Motor neuron (in vitro differentiated cells): ENCODE measurements at regions not wholly inside any gene's neighbourhood (a gene's known extent, or its start where the extent isn't known, plus 50 kb on each side); places are given as distances from the start of the nearest gene placed in this dataset.

Experiments
- ATAC-seq, 8 experiments: fragments of 200-7000 bp; cut with Tn5 transposase; replicated peaks in 6 of 8; 2 replicates each; pipeline ENCODE4 v1.8.0; 2021; ENCODE audit warnings: mild to moderate bottlenecking in 8 of 8, moderate library complexity in 8 of 8
- H3K27ac ChIP-seq, 2 donors: fragments of 250-450 bp; sonication (Bioruptor Pico); 2 replicates each; pipeline ENCODE4 v1.9.0; 2021; ENCODE audit warnings: antibody characterized with exemption in 2 of 2, mild to moderate bottlenecking in 2 of 2, moderate library complexity in 1 of 2
- H3K4me1 ChIP-seq, 2 donors: fragments of 250-450 bp; sonication (Bioruptor Pico); replicated peaks in 1 of 2; 2 replicates each; pipeline ENCODE4 v1.6.1; 2021; ENCODE audit warnings: antibody characterized with exemption in 2 of 2, mild to moderate bottlenecking in 2 of 2, moderate library complexity in 1 of 2
- H3K4me3 ChIP-seq, 5 donors: fragments of 250-450 bp; sonication (Bioruptor Pico); 2 replicates each; pipeline ENCODE4 v1.9.0; 2021; ENCODE audit warnings: antibody characterized with exemption in 5 of 5, mild to moderate bottlenecking in 5 of 5, moderate library complexity in 4 of 5
- WGBS, 10 experiments: fragments of 450-650 bp; shearing (Covaris generic); methylation state at CpG; one replicate each; pipeline ENCODE4 v1.0.0; 2022; 5-methylcytosine and 5-hydroxymethylcytosine counted together
- in situ Hi-C, 9 experiments: fragments of 400-800 bp; cut with MboI; loops; one replicate each; pipeline ENCODE4 v1.15.0; 2021; ENCODE audit warnings: low sequenced_read_pairs in 9 of 9, low pct_unique_long_range_greater_than_20kb in 2 of 9; ENCODE audit not compliant: unreplicated experiment in 9 of 9

GRCh38 chr1:38327559-38327973 is 281.0 kb upstream of the POU3F1 start:
- in situ Hi-C loops = no loop called here
- H3K4me3 ChIP-seq = no peak overlapping the region
- 0 to 100% (median 92%) methylated on average over 1 to 2 of the region's 2 CpGs; no CpG with 5 or more reads in 5 of the 10 experiments for WGBS, 10 experiments
- ATAC-seq = no peak
- H3K4me1 ChIP-seq = peaks cover 0 to 8% of the 10 kb centered on the region in 2 donors
- H3K27ac ChIP-seq = no peak overlapping the region

- no peak for ATAC-seq
- Histone ChIP-seq H3K4me1 (peaks cover 0 to 8% of the 10 kb centered on the region in 2 donors), H3K4me3 (no peak overlapping the region), H3K27ac (no peak overlapping the region)
- in situ Hi-C loops = no loop called here
- WGBS, 10 experiments = 34 to 91% (median 81%) methylated on average over 1 to 9 of the region's 9 CpGs
Observed at GRCh38 chr1:38326856-38327255, 280.3 kb upstream of the POU3F1 start.

DNA sequence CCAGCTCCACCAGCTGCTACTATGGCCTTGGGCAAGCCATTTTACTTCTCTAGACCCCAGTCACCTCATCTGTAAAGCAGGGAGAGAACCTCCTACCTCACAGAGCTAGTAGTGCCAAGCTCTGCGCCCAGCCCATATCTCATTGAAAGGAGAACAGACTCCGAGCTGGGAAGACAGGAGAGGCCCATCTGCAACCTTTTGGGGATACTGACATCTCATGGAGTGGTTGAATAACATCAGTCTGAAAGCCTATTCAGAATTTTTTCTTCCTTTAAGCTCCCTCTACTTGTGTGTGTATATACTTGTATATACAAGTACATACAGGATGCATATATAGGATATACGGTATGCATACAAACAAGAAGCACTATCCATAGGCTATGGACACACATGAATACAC is 279.5 kb upstream of the POU3F1 start:
- no peak for ATAC-seq
- H3K4me3 ChIP-seq = no peak overlapping the region
- in situ Hi-C loops = no loop called here
- no peak overlapping the region for H3K27ac ChIP-seq
- 0 to 47% (median 17%) methylated on average over 1 to 3 of the region's 3 CpGs; no CpG with 5 or more reads in 5 of the 10 experiments for WGBS, 10 experiments
- peaks cover 0 to 8% of the 10 kb centered on the region in 2 donors for H3K4me1 ChIP-seq

- Histone ChIP-seq H3K4me1 (no peaks in the 10 kb centered on the region), H3K27ac (no peak overlapping the region), H3K4me3 (no peak overlapping the region)
- in situ Hi-C loops = no loop called here
- no peak for ATAC-seq
- WGBS, 10 experiments = 18 to 100% (median 91%) methylated on average over 1 to 2 of the region's 2 CpGs; no CpG with 5 or more reads in 2 of the 10 experiments
Observed at GRCh38 chr1:38312753-38313152, 266.2 kb upstream of the POU3F1 start.

GRCh38 chr1:38310079-38310478 is 263.5 kb upstream of the POU3F1 start:
- 0 to 100% (median 73%) methylated on average over 1 of the region's 1 CpG; no CpG with 5 or more reads in 3 of the 10 experiments for WGBS, 10 experiments
- in situ Hi-C loops = no loop called here
- Histone ChIP-seq H3K4me3 (no peak overlapping the region), H3K4me1 (no peaks in the 10 kb centered on the region), H3K27ac (no peak overlapping the region)
- ATAC-seq = no peak

DNA sequence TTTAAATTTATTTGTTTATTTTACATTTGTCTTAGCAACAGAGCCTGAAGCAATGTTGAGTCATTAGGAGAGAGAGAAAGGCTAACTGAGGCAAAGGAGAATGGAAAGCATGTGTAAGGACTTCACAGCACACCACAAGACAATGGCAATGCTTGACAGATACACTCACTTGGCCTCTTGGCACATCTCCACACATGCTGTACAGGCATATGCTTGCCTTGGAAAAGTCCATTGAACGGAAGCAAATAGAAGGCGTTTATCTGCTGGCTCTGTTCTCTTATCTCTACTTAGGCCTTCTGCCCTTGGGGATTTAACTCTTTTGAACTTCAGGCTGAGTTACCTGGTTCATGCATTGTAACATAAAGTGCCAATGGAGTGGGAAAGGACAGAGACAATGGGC is 262.2 kb upstream of the POU3F1 start:
- no peak overlapping the region for H3K4me3 ChIP-seq
- no peaks in the 10 kb centered on the region for H3K4me1 ChIP-seq
- in situ Hi-C loops = no loop called here
- 0 to 100% (median 100%) methylated on average over 1 to 2 of the region's 2 CpGs; no CpG with 5 or more reads in 3 of the 10 experiments for WGBS, 10 experiments
- peak in 3 of 8 experiments; percentile 35 to 65 (median 60) for ATAC-seq
- no peak overlapping the region for H3K27ac ChIP-seq

- Histone ChIP-seq H3K4me3 (no peak overlapping the region), H3K27ac (no peak overlapping the region), H3K4me1 (no peaks in the 10 kb centered on the region)
- ATAC-seq = no peak
- in situ Hi-C loops = no loop called here
- 63 to 100% (median 100%) methylated on average over 1 of the region's 1 CpG; no CpG with 5 or more reads in 4 of the 10 experiments for WGBS, 10 experiments
Observed at GRCh38 chr1:38305666-38306065, 259.1 kb upstream of the POU3F1 start.

GRCh38 chr1:38303843-38304242 is 257.2 kb upstream of the POU3F1 start:
- ATAC-seq = peak in 4 of 8 experiments; percentile 47 to 90 (median 89)
- in situ Hi-C loops = no loop called here
- Histone ChIP-seq H3K4me3 (no peak overlapping the region), H3K27ac (no peak overlapping the region), H3K4me1 (no peaks in the 10 kb centered on the region)
- 0 to 100% (median 63%) methylated on average over 1 of the region's 1 CpG for WGBS, 10 experiments

DNA sequence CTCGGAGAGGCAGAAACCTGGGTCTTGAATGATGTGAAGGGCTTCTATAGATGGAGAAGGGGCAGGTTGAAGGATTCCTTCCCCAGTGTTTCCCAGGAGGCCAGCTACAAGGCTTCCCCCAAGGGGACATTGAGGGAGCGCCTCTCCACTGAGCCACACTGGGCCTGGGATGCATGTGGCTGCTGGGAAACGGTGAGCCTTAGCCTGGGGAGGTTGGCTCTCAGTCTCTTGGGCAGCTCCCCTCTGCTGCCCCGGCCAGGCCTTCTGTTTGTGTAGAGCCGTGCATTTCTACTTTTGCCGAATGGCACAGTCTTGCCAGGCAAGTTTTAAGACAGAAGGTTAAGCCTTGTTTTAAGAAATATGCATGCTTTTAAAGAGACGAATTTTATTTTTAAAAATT is 254.4 kb upstream of the POU3F1 start:
- Histone ChIP-seq H3K4me1 (peaks cover 0 to 4% of the 10 kb centered on the region in 2 donors), H3K27ac (no peak overlapping the region), H3K4me3 (no peak overlapping the region)
- peak in 2 of 8 experiments; percentile 21 to 33 for ATAC-seq
- WGBS, 10 experiments = 0 to 100% (median 68%) methylated on average over 1 to 7 of the region's 7 CpGs; no CpG with 5 or more reads in 1 of the 10 experiments
- in situ Hi-C loops = no loop called here

- Histone ChIP-seq H3K27ac (no peak overlapping the region), H3K4me3 (no peak overlapping the region), H3K4me1 (peaks cover 0 to 5% of the 10 kb centered on the region in 2 donors)
- no peak for ATAC-seq
- WGBS, 10 experiments = 14 to 94% (median 67%) methylated on average over 1 to 3 of the region's 3 CpGs; no CpG with 5 or more reads in 1 of the 10 experiments
- in situ Hi-C loops = no loop called here
Observed at GRCh38 chr1:38300616-38301015, 254.0 kb upstream of the POU3F1 start.

- in situ Hi-C loops = no loop called here
- 20 to 100% (median 90%) methylated on average over 1 to 5 of the region's 5 CpGs; no CpG with 5 or more reads in 5 of the 10 experiments for WGBS, 10 experiments
- peaks cover 0 to 5% of the 10 kb centered on the region in 2 donors for H3K4me1 ChIP-seq
- H3K27ac ChIP-seq = no peak overlapping the region
- ATAC-seq = no peak
- no peak overlapping the region for H3K4me3 ChIP-seq
Observed at GRCh38 chr1:38297842-38298241, 251.2 kb upstream of the POU3F1 start.

- in situ Hi-C loops = no loop called here
- Histone ChIP-seq H3K4me1 (peaks cover 2 to 6% of the 10 kb centered on the region in 2 donors), H3K27ac (no peak overlapping the region), H3K4me3 (no peak overlapping the region)
- ATAC-seq = no peak
- 0 to 100% (median 90%) methylated on average over 1 to 5 of the region's 5 CpGs; no CpG with 5 or more reads in 1 of the 10 experiments for WGBS, 10 experiments
Observed at GRCh38 chr1:38297246-38297645, 250.7 kb upstream of the POU3F1 start.

GRCh38 chr1:38296047-38296446 is 249.5 kb upstream of the POU3F1 start:
- WGBS, 10 experiments = 30 to 82% (median 70%) methylated on average over 2 to 10 of the region's 10 CpGs; no CpG with 5 or more reads in 1 of the 10 experiments
- Histone ChIP-seq H3K4me1 (peaks cover 9 to 11% of the 10 kb centered on the region in 2 donors), H3K27ac (no peak overlapping the region), H3K4me3 (no peak overlapping the region)
- in situ Hi-C loops = no loop called here
- ATAC-seq = peak in 5 of 8 experiments; percentile 33 to 71 (median 64)

DNA sequence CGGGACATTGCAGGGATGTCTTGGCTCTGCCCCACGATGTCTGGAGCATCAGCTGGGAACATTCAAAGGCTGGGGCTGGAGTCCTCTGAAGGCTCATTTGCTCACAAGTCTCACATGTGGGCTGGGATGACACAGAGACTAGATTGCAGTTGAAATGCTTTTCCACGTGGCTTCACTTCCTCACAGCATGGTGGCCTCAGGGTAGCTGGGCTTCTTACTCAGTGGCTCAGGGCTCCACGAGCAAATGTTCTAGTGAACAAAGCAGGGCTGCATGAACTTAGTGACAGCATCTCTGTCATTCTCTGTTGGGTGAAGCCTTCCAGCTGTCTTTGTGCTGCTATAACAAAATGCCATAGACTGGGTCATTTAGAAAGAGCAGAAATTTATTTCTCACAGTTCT is 247.0 kb upstream of the POU3F1 start:
- in situ Hi-C loops = no loop called here
- Histone ChIP-seq H3K4me1 (peaks cover 9 to 11% of the 10 kb centered on the region in 2 donors), H3K4me3 (no peak overlapping the region), H3K27ac (no peak overlapping the region)
- WGBS, 10 experiments = 0 to 92% (median 80%) methylated on average over 1 to 4 of the region's 4 CpGs
- ATAC-seq = no peak
